Neural cell (in vitro differentiated cells): ENCODE measurements at regions not wholly inside any gene's neighbourhood (a gene's known extent, or its start where the extent isn't known, plus 50 kb on each side); places are given as distances from the start of the nearest gene placed in this dataset.
A peak's percentile ranks its signal among the peaks of the same experiment; 100 is the strongest.

Experiments
- H2AFZ ChIP-seq: fragments of 200-600, 300-800 bp; sonication (generic), shearing (Covaris generic); 2 replicates; pipeline ENCODE4 v1.6.0; 2014; ENCODE audit warnings: low read depth, mild to moderate bottlenecking, antibody characterized with exemption, low read length, moderate library complexity
- H3F3A ChIP-seq: fragments of 200-600 bp; shearing (Covaris generic); 2 replicates; pipeline ENCODE4 v1.6.1; 2016; ENCODE audit warnings: mild to moderate bottlenecking, moderate library complexity, mixed read lengths, antibody characterized with exemption, low read length; ENCODE audit not compliant: insufficient read depth, poor library complexity, severe bottlenecking
- H3K27ac ChIP-seq: fragments of 200-600, 300-800 bp; sonication (generic), shearing (Covaris generic); 2 replicates; pipeline ENCODE4 v1.5.1; 2014; ENCODE audit warnings: mild to moderate bottlenecking, low read length, moderate library complexity
- H3K27me3 ChIP-seq: fragments of 300-800, 200-600 bp; sonication (generic), shearing (Covaris generic); 2 replicates; pipeline ENCODE4 v1.6.0; 2014; ENCODE audit warnings: mild to moderate bottlenecking, low read depth, low read length, moderate library complexity; ENCODE audit not compliant: insufficient read depth
- H3K36me3 ChIP-seq: fragments of 300-800, 200-600 bp; sonication (generic), shearing (Covaris generic); 2 replicates; pipeline ENCODE4 v1.5.1; 2014; ENCODE audit warnings: mild to moderate bottlenecking, antibody characterized with exemption, low read length, moderate library complexity; ENCODE audit not compliant: insufficient read depth
- H3K4me2 ChIP-seq: fragments of 300-800, 200-600 bp; sonication (generic), shearing (Covaris generic); 2 replicates; pipeline ENCODE4 v1.6.0; 2014; ENCODE audit warnings: mild to moderate bottlenecking, low read length
- H3K4me3 ChIP-seq: fragments of 300-800, 200-600 bp; sonication (generic), shearing (Covaris generic); 2 replicates; pipeline ENCODE4 v1.5.1; 2014; ENCODE audit warnings: mild to moderate bottlenecking, low read length, moderate library complexity
- H3K79me2 ChIP-seq: fragments of 200-600 bp; shearing (Covaris generic); replicated peaks from 2 replicates; pipeline ENCODE4 v1.6.0; 2014; ENCODE audit warnings: mild to moderate bottlenecking, low read length, moderate library complexity; ENCODE audit not compliant: insufficient read depth
- H3K9ac ChIP-seq: fragments of 300-800, 200-600 bp; sonication (generic), shearing (Covaris generic); 2 replicates; pipeline ENCODE4 v1.6.1; 2016; ENCODE audit warnings: mild to moderate bottlenecking, low read length, mixed read lengths
- H3K9me2 ChIP-seq: fragments of 200-600 bp; shearing (Covaris generic); 2 replicates; pipeline ENCODE4 v1.6.1; 2016; ENCODE audit warnings: mild to moderate bottlenecking, low read length, mixed read lengths; ENCODE audit not compliant: insufficient read depth
- H3K9me3 ChIP-seq: fragments of 200-600, 300-800 bp; sonication (generic), shearing (Covaris generic); 2 replicates; pipeline ENCODE4 v1.6.1; 2016; ENCODE audit warnings: mild to moderate bottlenecking, mixed run types, low read length, moderate library complexity, mixed read lengths
- H4K20me1 ChIP-seq: fragments of 200-600 bp; shearing (Covaris generic); 2 replicates; pipeline ENCODE4 v1.6.1; 2016; ENCODE audit warnings: mild to moderate bottlenecking, mixed run types; ENCODE audit not compliant: insufficient read depth
- EP300 ChIP-seq: fragments of 450-650 bp; conservative IDR thresholded peaks from 2 replicates; pipeline ENCODE4 v1.6.1; 2014; ENCODE audit warnings: antibody characterized with exemption, mild to moderate bottlenecking, moderate library complexity; ENCODE audit not compliant: poor library complexity, severe bottlenecking
- EZH2 ChIP-seq: fragments of 200-600, 300-800 bp; shearing (Covaris generic), sonication (generic); IDR thresholded peaks from 2 replicates; pipeline ENCODE4 v1.6.1; 2014; ENCODE audit warnings: antibody characterized with exemption, low read length, borderline replicate concordance, mild to moderate bottlenecking; ENCODE audit not compliant: insufficient read depth, poor library complexity, severe bottlenecking
- MXI1 ChIP-seq: fragments of 450-650 bp; conservative IDR thresholded peaks from 2 replicates; pipeline ENCODE4 v1.6.1; 2014; ENCODE audit warnings: antibody characterized with exemption, mild to moderate bottlenecking; ENCODE audit not compliant: poor library complexity, severe bottlenecking
- POLR2AphosphoS5 ChIP-seq: IDR thresholded peaks from 2 replicates; pipeline ENCODE4 v1.6.1; 2012
- RAD21 ChIP-seq: fragments of 450-650 bp; conservative IDR thresholded peaks from 2 replicates; pipeline ENCODE4 v1.6.1; 2014; ENCODE audit warnings: antibody characterized with exemption, mild to moderate bottlenecking, moderate library complexity
- SMC3 ChIP-seq: fragments of 450-650 bp; conservative IDR thresholded peaks from 2 replicates; pipeline ENCODE4 v1.6.1; 2014; ENCODE audit warnings: antibody characterized with exemption, mild to moderate bottlenecking, moderate library complexity; ENCODE audit not compliant: poor library complexity
- TAF1 ChIP-seq: IDR thresholded peaks from 2 replicates; pipeline ENCODE4 v1.6.1; 2012; ENCODE audit warnings: low read depth
- TF ChIP-seq, protein P1 (sequence below): fragments of 450-650 bp; IDR thresholded peaks from 2 replicates; pipeline ENCODE4 v1.5.1; 2014; ENCODE audit warnings: antibody characterized with exemption, mild to moderate bottlenecking, moderate library complexity; ENCODE audit not compliant: poor library complexity, severe bottlenecking
- TF ChIP-seq, protein P2 (sequence below): IDR thresholded peaks from 2 replicates; pipeline ENCODE4 v1.6.1; 2012; ENCODE audit warnings: borderline replicate concordance

DNA sequence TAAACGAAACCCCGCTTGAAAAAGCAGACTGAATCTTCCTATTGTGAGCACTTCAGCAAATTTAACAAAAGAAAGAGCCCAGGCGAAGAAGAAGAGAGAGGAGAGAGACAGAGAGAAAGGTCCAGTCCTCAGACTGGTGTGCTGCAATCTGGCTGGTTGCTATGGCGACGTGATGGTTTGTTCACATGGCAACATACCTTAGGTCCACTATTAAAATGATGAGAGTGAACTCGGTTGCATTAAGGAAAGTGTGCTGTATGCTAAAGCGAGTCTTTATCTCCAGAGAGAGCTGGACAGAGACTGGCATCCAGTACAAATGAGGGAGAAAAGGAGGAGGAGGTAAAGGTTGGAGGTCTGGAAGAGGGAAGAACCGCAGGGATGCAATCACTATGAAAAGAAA is 271.8 kb upstream of the ZFHX3 start:
- no peaks in the 10 kb centered on the region for H3K79me2 ChIP-seq

DNA sequence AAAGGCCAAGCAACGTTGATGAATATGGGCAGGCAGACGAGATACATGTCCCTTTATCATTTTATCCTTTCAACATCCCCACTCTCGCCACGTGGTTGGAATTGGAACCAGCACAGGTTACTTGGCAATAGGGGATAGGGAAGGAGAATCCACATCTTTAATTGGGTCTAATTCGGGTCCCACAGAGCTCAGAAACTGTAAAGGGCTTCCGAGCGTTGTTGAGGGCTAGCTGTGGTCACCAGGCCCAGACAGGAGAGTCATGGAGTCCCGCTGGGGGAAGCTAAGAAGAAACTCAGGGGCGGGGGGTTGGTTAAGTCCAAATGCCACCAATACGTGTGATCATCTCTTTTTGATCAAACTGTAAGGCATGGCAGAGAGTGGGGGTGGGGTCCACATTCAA is 271.3 kb upstream of the ZFHX3 start:
- TF ChIP-seq MXI1: no peak
- no peak for TF ChIP-seq POLR2AphosphoS5
- no peak for TF ChIP-seq TAF1
- no peak for TF ChIP-seq EP300
- no peak for TF ChIP-seq RAD21
- TF ChIP-seq EZH2: no peak
- TF ChIP-seq, protein P1, sequence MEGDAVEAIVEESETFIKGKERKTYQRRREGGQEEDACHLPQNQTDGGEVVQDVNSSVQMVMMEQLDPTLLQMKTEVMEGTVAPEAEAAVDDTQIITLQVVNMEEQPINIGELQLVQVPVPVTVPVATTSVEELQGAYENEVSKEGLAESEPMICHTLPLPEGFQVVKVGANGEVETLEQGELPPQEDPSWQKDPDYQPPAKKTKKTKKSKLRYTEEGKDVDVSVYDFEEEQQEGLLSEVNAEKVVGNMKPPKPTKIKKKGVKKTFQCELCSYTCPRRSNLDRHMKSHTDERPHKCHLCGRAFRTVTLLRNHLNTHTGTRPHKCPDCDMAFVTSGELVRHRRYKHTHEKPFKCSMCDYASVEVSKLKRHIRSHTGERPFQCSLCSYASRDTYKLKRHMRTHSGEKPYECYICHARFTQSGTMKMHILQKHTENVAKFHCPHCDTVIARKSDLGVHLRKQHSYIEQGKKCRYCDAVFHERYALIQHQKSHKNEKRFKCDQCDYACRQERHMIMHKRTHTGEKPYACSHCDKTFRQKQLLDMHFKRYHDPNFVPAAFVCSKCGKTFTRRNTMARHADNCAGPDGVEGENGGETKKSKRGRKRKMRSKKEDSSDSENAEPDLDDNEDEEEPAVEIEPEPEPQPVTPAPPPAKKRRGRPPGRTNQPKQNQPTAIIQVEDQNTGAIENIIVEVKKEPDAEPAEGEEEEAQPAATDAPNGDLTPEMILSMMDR: no peak
- TF ChIP-seq, protein P2, sequence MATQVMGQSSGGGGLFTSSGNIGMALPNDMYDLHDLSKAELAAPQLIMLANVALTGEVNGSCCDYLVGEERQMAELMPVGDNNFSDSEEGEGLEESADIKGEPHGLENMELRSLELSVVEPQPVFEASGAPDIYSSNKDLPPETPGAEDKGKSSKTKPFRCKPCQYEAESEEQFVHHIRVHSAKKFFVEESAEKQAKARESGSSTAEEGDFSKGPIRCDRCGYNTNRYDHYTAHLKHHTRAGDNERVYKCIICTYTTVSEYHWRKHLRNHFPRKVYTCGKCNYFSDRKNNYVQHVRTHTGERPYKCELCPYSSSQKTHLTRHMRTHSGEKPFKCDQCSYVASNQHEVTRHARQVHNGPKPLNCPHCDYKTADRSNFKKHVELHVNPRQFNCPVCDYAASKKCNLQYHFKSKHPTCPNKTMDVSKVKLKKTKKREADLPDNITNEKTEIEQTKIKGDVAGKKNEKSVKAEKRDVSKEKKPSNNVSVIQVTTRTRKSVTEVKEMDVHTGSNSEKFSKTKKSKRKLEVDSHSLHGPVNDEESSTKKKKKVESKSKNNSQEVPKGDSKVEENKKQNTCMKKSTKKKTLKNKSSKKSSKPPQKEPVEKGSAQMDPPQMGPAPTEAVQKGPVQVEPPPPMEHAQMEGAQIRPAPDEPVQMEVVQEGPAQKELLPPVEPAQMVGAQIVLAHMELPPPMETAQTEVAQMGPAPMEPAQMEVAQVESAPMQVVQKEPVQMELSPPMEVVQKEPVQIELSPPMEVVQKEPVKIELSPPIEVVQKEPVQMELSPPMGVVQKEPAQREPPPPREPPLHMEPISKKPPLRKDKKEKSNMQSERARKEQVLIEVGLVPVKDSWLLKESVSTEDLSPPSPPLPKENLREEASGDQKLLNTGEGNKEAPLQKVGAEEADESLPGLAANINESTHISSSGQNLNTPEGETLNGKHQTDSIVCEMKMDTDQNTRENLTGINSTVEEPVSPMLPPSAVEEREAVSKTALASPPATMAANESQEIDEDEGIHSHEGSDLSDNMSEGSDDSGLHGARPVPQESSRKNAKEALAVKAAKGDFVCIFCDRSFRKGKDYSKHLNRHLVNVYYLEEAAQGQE: no peak
- TF ChIP-seq SMC3: no peak
- H3K9ac ChIP-seq: peak overlapping the region; percentile 50
- peak overlapping the region; percentile 89 for H3K27ac ChIP-seq

More for the DNA sequence above, 271.8 kb upstream of the ZFHX3 start:
- Histone ChIP-seq H3K9me2 (no peaks in the 10 kb centered on the region), H3F3A (no peaks in the 10 kb centered on the region), H3K36me3 (no peaks in the 10 kb centered on the region), H4K20me1 (no peaks in the 10 kb centered on the region), H3K27ac (peak overlapping the region; percentile 89), H3K9ac (peak overlapping the region; percentile 50), H3K4me2 (peak overlapping the region; percentile 36), H3K9me3 (no peaks in the 10 kb centered on the region), H3K4me3 (peak overlapping the region; percentile 20), H3K27me3 (no peaks in the 10 kb centered on the region), H2AFZ (no peak overlapping the region)
- peak; percentile 20 for TF ChIP-seq SMC3
- peak; percentile 55 for TF ChIP-seq MXI1
- TF ChIP-seq, protein P1: no peak
- peak; percentile 65 for TF ChIP-seq EP300
- TF ChIP-seq RAD21: no peak
- no peak for TF ChIP-seq EZH2
- TF ChIP-seq, protein P2: peak; percentile 70
- peak; percentile 54 for TF ChIP-seq POLR2AphosphoS5
- TF ChIP-seq TAF1: no peak

More for the DNA sequence above, 271.3 kb upstream of the ZFHX3 start:
- Histone ChIP-seq H3K9me3 (no peaks in the 10 kb centered on the region), H3K27me3 (no peaks in the 10 kb centered on the region), H3K9me2 (no peaks in the 10 kb centered on the region), H3K36me3 (no peaks in the 10 kb centered on the region), H3F3A (no peaks in the 10 kb centered on the region), H3K4me2 (peak overlapping the region; percentile 36), H4K20me1 (no peaks in the 10 kb centered on the region), H3K79me2 (no peaks in the 10 kb centered on the region), H2AFZ (no peak overlapping the region), H3K4me3 (peak overlapping the region; percentile 20)
